NB4 (cell line): ENCODE measurements at regions not wholly inside any gene's neighbourhood (a gene's known extent, or its start where the extent isn't known, plus 50 kb on each side); places are given as distances from the start of the nearest gene placed in this dataset.

Experiments
- POLR2A ChIP-seq: IDR thresholded peaks from 2 replicates; pipeline ENCODE4 v1.6.1; 2011; ENCODE audit warnings: mild to moderate bottlenecking; ENCODE audit not compliant: insufficient read length; ENCODE audit errors: extremely low read depth
- TF ChIP-seq, protein P1 (sequence below): IDR thresholded peaks from 2 replicates; pipeline ENCODE4 v1.6.1; 2011; ENCODE audit warnings: low read depth, low read length
- TF ChIP-seq, protein P2 (sequence below): IDR thresholded peaks from one replicate; pipeline ENCODE4 v1.5.1; 2012; ENCODE audit warnings: low read depth, low read length

DNA sequence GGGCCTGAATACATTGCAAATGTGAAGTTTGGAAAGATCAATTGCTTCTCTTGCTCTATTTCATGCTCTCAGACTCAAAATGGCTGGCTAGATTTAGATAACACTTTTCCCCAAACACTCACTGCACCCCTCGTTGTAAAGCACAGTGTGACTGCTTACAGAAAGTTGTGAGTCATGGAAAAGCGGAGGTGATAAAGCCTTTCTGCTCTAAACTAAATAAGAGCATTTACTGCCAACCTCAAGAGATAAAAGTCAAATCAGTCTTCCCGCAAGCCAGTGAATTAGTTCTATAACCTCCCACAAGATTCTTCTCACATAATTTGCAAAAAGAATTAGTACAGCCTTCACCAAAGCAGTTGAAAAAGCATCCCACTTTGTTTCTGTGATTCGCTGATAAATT, 168.7 kb downstream of the WT1 start:
- no peak for TF ChIP-seq POLR2A
- TF ChIP-seq, protein P1, sequence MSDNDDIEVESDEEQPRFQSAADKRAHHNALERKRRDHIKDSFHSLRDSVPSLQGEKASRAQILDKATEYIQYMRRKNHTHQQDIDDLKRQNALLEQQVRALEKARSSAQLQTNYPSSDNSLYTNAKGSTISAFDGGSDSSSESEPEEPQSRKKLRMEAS = no peak
- TF ChIP-seq, protein P2, sequence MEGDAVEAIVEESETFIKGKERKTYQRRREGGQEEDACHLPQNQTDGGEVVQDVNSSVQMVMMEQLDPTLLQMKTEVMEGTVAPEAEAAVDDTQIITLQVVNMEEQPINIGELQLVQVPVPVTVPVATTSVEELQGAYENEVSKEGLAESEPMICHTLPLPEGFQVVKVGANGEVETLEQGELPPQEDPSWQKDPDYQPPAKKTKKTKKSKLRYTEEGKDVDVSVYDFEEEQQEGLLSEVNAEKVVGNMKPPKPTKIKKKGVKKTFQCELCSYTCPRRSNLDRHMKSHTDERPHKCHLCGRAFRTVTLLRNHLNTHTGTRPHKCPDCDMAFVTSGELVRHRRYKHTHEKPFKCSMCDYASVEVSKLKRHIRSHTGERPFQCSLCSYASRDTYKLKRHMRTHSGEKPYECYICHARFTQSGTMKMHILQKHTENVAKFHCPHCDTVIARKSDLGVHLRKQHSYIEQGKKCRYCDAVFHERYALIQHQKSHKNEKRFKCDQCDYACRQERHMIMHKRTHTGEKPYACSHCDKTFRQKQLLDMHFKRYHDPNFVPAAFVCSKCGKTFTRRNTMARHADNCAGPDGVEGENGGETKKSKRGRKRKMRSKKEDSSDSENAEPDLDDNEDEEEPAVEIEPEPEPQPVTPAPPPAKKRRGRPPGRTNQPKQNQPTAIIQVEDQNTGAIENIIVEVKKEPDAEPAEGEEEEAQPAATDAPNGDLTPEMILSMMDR = no peak
